Activated CD8-positive, alpha-beta memory T cell treated with anti-CD3 and anti-CD28 coated beads, Interleukin-2, amount 50 U/mL, for 24 hours (primary cell): ENCODE measurements at regions not wholly inside any gene's neighbourhood (a gene's known extent, or its start where the extent isn't known, plus 50 kb on each side); places are given as distances from the start of the nearest gene placed in this dataset.

Experiments used
- DNase-seq: peaks from one replicate; pipeline ENCODE4 v3.0.0-alpha.2; 2020; ENCODE audit errors: extremely low read depth

- DNase-seq, result no peak
These were observed 66.6 kb upstream of the HS3ST1 start for GRCh38 chr4:11495291-11495690.

DNA sequence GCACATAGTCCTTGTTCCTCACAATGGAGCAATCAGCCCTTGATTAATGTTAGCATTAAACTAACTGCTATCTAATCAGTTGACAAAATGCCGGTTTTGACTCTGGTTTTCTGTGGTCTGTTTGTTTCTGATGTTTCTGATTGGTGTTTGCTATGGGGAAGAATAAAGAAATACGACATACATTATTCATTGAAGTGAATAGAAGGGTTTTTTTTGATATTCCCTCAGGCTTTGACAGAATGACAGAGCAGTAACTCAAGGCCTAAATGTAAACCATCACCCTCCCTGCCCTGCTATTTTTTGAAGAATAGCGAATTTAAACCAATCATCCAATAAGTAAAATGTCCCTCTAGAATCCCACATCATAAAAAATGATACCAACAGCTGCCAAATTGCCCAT, 65.5 kb upstream of the HS3ST1 start:
- no peak for DNase-seq

GRCh38 chr4:11489453-11490083, 60.9 kb upstream of the HS3ST1 start:
- DNase-seq, result no peak

- no peak for DNase-seq
These were observed 60.2 kb upstream of the HS3ST1 start for GRCh38 chr4:11488657-11489452.

- no peak for DNase-seq
These were observed 59.3 kb upstream of the HS3ST1 start for GRCh38 chr4:11487868-11488544.

GRCh38 chr4:11487139-11487538, 58.4 kb upstream of the HS3ST1 start:
- no peak for DNase-seq

GRCh38 chr4:11485926-11486325, 57.2 kb upstream of the HS3ST1 start:
- DNase-seq, result no peak

- DNase-seq, result no peak
These were observed 55.8 kb upstream of the HS3ST1 start for GRCh38 chr4:11484531-11484930.

- DNase-seq, result no peak
These were observed 54.4 kb upstream of the HS3ST1 start for GRCh38 chr4:11483046-11483445.

GRCh38 chr4:11480683-11481082, 52.0 kb upstream of the HS3ST1 start:
- no peak for DNase-seq
